Smooth muscle cell of the brain vasculature (primary cell): ENCODE measurements at regions not wholly inside any gene's neighbourhood (a gene's known extent, or its start where the extent isn't known, plus 50 kb on each side); places are given as distances from the start of the nearest gene placed in this dataset.

Source experiments
- DNase-seq: peaks from one replicate; pipeline ENCODE4 v3.0.0-alpha.2; 2012; ENCODE audit warnings: low read depth, low spot score

- DNase-seq = no peak
These were observed 333.7 kb downstream of the CYP26B1 start for GRCh38 chr2:71813807-71814470.

- DNase-seq = no peak
These were observed 334.3 kb downstream of the CYP26B1 start for GRCh38 chr2:71813315-71813714.

- DNase-seq = no peak
These were observed 334.9 kb downstream of the CYP26B1 start for GRCh38 chr2:71812736-71813135.

- DNase-seq = no peak
These were observed 335.9 kb downstream of the CYP26B1 start for GRCh38 chr2:71811726-71812125.

GRCh38 chr2:71811157-71811556 is 336.5 kb downstream of the CYP26B1 start:
- DNase-seq = no peak

- no peak for DNase-seq
These were observed 339.8 kb downstream of the CYP26B1 start for GRCh38 chr2:71807581-71808451.

GRCh38 chr2:71806432-71806831 is 341.2 kb downstream of the CYP26B1 start:
- no peak for DNase-seq

GRCh38 chr2:71804281-71804751 is 343.3 kb downstream of the CYP26B1 start:
- DNase-seq = no peak

- no peak for DNase-seq
These were observed 344.3 kb downstream of the CYP26B1 start for GRCh38 chr2:71803398-71803797.

- no peak for DNase-seq
These were observed 345.1 kb downstream of the CYP26B1 start for GRCh38 chr2:71802556-71802955.

GRCh38 chr2:71801969-71802368 is 345.7 kb downstream of the CYP26B1 start:
- DNase-seq = no peak

GRCh38 chr2:71801556-71801955 is 346.1 kb downstream of the CYP26B1 start:
- no peak for DNase-seq

- no peak for DNase-seq
These were observed 346.8 kb downstream of the CYP26B1 start for GRCh38 chr2:71800851-71801250.

- DNase-seq = no peak
These were observed 346.9 kb downstream of the DYSF start for GRCh38 chr2:71800106-71800809.

GRCh38 chr2:71799013-71799575 is 345.7 kb downstream of the DYSF start:
- no peak for DNase-seq

- DNase-seq = no peak
These were observed 345.1 kb downstream of the DYSF start for GRCh38 chr2:71798266-71799012.

- no peak for DNase-seq
These were observed 343.9 kb downstream of the DYSF start for GRCh38 chr2:71797035-71797810.

- DNase-seq = no peak
These were observed 342.8 kb downstream of the DYSF start for GRCh38 chr2:71796174-71796593.

GRCh38 chr2:71795486-71795885 is 342.1 kb downstream of the DYSF start:
- no peak for DNase-seq

- DNase-seq = no peak
These were observed 341.2 kb downstream of the DYSF start for GRCh38 chr2:71794611-71795010.
